NCI-H1092 (cell line): ENCODE measurements at regions not wholly inside any gene's neighbourhood (a gene's known extent, or its start where the extent isn't known, plus 50 kb on each side); places are given as distances from the start of the nearest gene placed in this dataset.
"Not testable (repeated sequence)": the region's sequence is repeated elsewhere in the genome, so short reads cannot be mapped to it uniquely, and the experiment has no call there.

Source experiments
- DNase-seq: peaks from one replicate; lab custom pipeline; 2025; lab: John Stamatoyannopoulos, UW

GRCh38 chr11:87970762-87971161 is 204.5 kb downstream of the RAB38 start:
- no peak for DNase-seq

- no peak for DNase-seq
Observed at GRCh38 chr11:87967459-87967858, 207.8 kb downstream of the RAB38 start.

GRCh38 chr11:87966694-87967093 is 208.5 kb downstream of the RAB38 start:
- DNase-seq, result no peak

GRCh38 chr11:87966216-87966615 is 209.0 kb downstream of the RAB38 start:
- no peak for DNase-seq

- no peak for DNase-seq
Observed at GRCh38 chr11:87961606-87962005, 213.6 kb downstream of the RAB38 start.

GRCh38 chr11:87957961-87958360 is 217.3 kb downstream of the RAB38 start:
- no peak for DNase-seq

GRCh38 chr11:87954476-87954875 is 220.8 kb downstream of the RAB38 start:
- no peak for DNase-seq

GRCh38 chr11:87942786-87943185 is 232.5 kb downstream of the RAB38 start:
- DNase-seq, result no peak

- DNase-seq, result no peak
Observed at GRCh38 chr11:87934182-87934581, 241.1 kb downstream of the RAB38 start.

GRCh38 chr11:87926250-87926970 is 248.8 kb downstream of the RAB38 start:
- no peak for DNase-seq

- DNase-seq, result no peak
Observed at GRCh38 chr11:87924125-87924524, 251.1 kb downstream of the RAB38 start.

GRCh38 chr11:87917111-87917510 is 258.1 kb downstream of the RAB38 start:
- DNase-seq, result no peak

- no peak for DNase-seq
Observed at GRCh38 chr11:87909178-87909577, 266.1 kb downstream of the RAB38 start.

GRCh38 chr11:87908086-87908485 is 267.2 kb downstream of the RAB38 start:
- DNase-seq, result no peak

GRCh38 chr11:87903345-87903744 is 271.9 kb downstream of the RAB38 start:
- no peak for DNase-seq

GRCh38 chr11:87901341-87901740 is 273.9 kb downstream of the RAB38 start:
- no peak for DNase-seq

- no peak for DNase-seq
Observed at GRCh38 chr11:87897921-87898320, 277.3 kb downstream of the RAB38 start.

GRCh38 chr11:87897071-87897470 is 278.2 kb downstream of the RAB38 start:
- DNase-seq, result no peak

- no peak for DNase-seq
Observed at GRCh38 chr11:87894961-87895360, 280.3 kb downstream of the RAB38 start.

- DNase-seq, result no peak
Observed at GRCh38 chr11:87892291-87892690, 283.0 kb downstream of the RAB38 start.

GRCh38 chr11:87889126-87889525 is 286.1 kb downstream of the RAB38 start:
- no peak for DNase-seq

- DNase-seq, result not testable (repeated sequence)
Observed at GRCh38 chr11:87885084-87885483, 290.2 kb downstream of the RAB38 start.

- DNase-seq, result no peak
Observed at GRCh38 chr11:87879118-87879517, 296.1 kb downstream of the RAB38 start.

- DNase-seq, result no peak
Observed at GRCh38 chr11:87878373-87878825, 296.8 kb downstream of the RAB38 start.
